T-cell (primary cell): ENCODE measurements at regions not wholly inside any gene's neighbourhood (a gene's known extent, or its start where the extent isn't known, plus 50 kb on each side); places are given as distances from the start of the nearest gene placed in this dataset.

Experiments used
- ATAC-seq, 4 experiments: fragments of 200-7000 bp in 3 of 4; fragments of 150-1000 bp in 1 of 4; cut with Tn5 transposase; replicated peaks in 1 of 4; 1 replicate in 3 of 4; 2 replicates in 1 of 4; pipeline ENCODE4 v1.10.0; 2021; ENCODE audit warnings: moderate library complexity in 3 of 4, mild to moderate bottlenecking in 2 of 4, moderate number of reproducible peaks in 1 of 4
- CTCF ChIA-PET, 2 donors: fragments of 300-600 bp; sonication (Branson Sonifier 250); formaldehyde crosslinking; loops; one replicate each; lab custom pipeline; 2022; ENCODE audit warnings: antibody characterized with exemption in 2 of 2; lab: Charles Lee
- POLR2A ChIA-PET, 2 donors: fragments of 300-600 bp; sonication (Branson Sonifier 250); formaldehyde crosslinking; loops; one replicate each; lab custom pipeline; 2022; ENCODE audit warnings: antibody characterized with exemption in 2 of 2; lab: Charles Lee
- DNase-seq, 35 experiments: peaks; one replicate each; pipeline versions ENCODE4 v3.0.0 to v3.0.0-alpha.2; 2013 to 2023
- H3K27ac ChIP-seq: one replicate; pipeline ENCODE4 v1.5.1; 2013; ENCODE audit warnings: low read length
- H3K27me3 ChIP-seq, 2 experiments: replicated peaks in 1 of 2; 1 replicate in 1 of 2; 2 replicates in 1 of 2; pipeline versions ENCODE4 v1.6.1 to v1.7.0; 2013; ENCODE audit warnings: low read length in 1 of 2, mixed read lengths in 1 of 2; ENCODE audit not compliant: control insufficient read depth in 2 of 2, insufficient read depth in 2 of 2; ENCODE audit errors: extremely low read depth in 1 of 2
- H3K36me3 ChIP-seq, 2 donors: 1 replicate in 1 of 2; 2 replicates in 1 of 2; pipeline versions ENCODE4 v1.6.1 to v1.7.0; 2013; ENCODE audit warnings: low read length in 1 of 2; ENCODE audit not compliant: control insufficient read depth in 2 of 2, insufficient read depth in 1 of 2; ENCODE audit errors: extremely low read depth in 1 of 2
- H3K4me1 ChIP-seq, 2 experiments: 1 replicate in 1 of 2; 2 replicates in 1 of 2; pipeline versions ENCODE4 v1.6.1 to v1.7.0; 2013; ENCODE audit warnings: low read length in 2 of 2, mixed read lengths in 1 of 2; ENCODE audit not compliant: insufficient read depth in 2 of 2, control insufficient read depth in 1 of 2; ENCODE audit errors: extremely low read depth in 1 of 2
- H3K4me3 ChIP-seq, 2 donors: 1 replicate in 1 of 2; 2 replicates in 1 of 2; pipeline versions ENCODE4 v1.5.1 to v1.7.0; 2013; ENCODE audit warnings: mild to moderate bottlenecking in 2 of 2, low read length in 1 of 2, moderate library complexity in 1 of 2; ENCODE audit not compliant: control insufficient read depth in 1 of 2; ENCODE audit errors: extremely low read depth in 1 of 2
- H3K9me3 ChIP-seq: 2 replicates; pipeline ENCODE4 v1.7.0; 2013
- H3K27ac Mint-ChIP-seq, 2 donors: one replicate each; pipeline ENCODE4 v1.8.0; 2020 to 2021; ENCODE audit warnings: mild to moderate bottlenecking in 2 of 2, mixed read lengths in 2 of 2
- H3K27me3 Mint-ChIP-seq, 2 donors: one replicate each; pipeline ENCODE4 v1.8.0; 2021 to 2022; ENCODE audit warnings: mixed read lengths in 2 of 2
- H3K36me3 Mint-ChIP-seq: one replicate; pipeline ENCODE4 v1.8.0; 2021; ENCODE audit warnings: mixed read lengths
- H3K4me1 Mint-ChIP-seq, 3 donors: one replicate each; pipeline ENCODE4 v1.8.0; 2020 to 2022; ENCODE audit warnings: mixed read lengths in 3 of 3, mild to moderate bottlenecking in 1 of 3
- H3K4me3 Mint-ChIP-seq, 3 donors: one replicate each; pipeline ENCODE4 v1.8.0; 2020 to 2022; ENCODE audit warnings: mild to moderate bottlenecking in 3 of 3, mixed read lengths in 3 of 3, moderate library complexity in 3 of 3
- H3K9me3 Mint-ChIP-seq, 3 donors: one replicate each; pipeline ENCODE4 v1.8.0; 2020 to 2022; ENCODE audit warnings: mixed read lengths in 3 of 3
- WGBS: methylation state at CpG from one replicate; pipeline ENCODE4 v1.1.5; 2013; ENCODE audit warnings: missing lambda C conversion rate; ENCODE audit not compliant: insufficient coverage; 5-methylcytosine and 5-hydroxymethylcytosine counted together

GRCh38 chr2:234571620-234572407 is 74.9 kb upstream of the ARL4C start:
- Mint-ChIP-seq H3K4me1 (peaks cover 0 to 4% (median 0%) of the 10 kb centered on the region in 3 donors), H3K36me3 (no peaks in the 10 kb centered on the region), H3K9me3 (no peaks in the 10 kb centered on the region), H3K27me3 (peaks cover 42 to 49% of the 10 kb centered on the region in 2 donors), H3K4me3 (no peak overlapping the region), H3K27ac (no peak overlapping the region)
- POLR2A ChIA-PET = no interaction called here
- Histone ChIP-seq H3K9me3 (no peaks in the 10 kb centered on the region), H3K4me1 (no peaks in the 10 kb centered on the region), H3K36me3 (no peaks in the 10 kb centered on the region), H3K27ac (no peak overlapping the region), H3K27me3 (peaks cover 0 to 15% of the 10 kb centered on the region in 2 experiments), H3K4me3 (no peak overlapping the region)
- ATAC-seq = no peak
- CTCF ChIA-PET = interaction anchor here in 1 of 2 donors (1.1 kb wide), 1 partner anchor 26 kb away, joined by 3 read pairs; no protein-coding TSS in a partner anchor
- WGBS = no CpG with 5 or more reads among the region's 9 CpGs
- DNase-seq = no peak

DNA sequence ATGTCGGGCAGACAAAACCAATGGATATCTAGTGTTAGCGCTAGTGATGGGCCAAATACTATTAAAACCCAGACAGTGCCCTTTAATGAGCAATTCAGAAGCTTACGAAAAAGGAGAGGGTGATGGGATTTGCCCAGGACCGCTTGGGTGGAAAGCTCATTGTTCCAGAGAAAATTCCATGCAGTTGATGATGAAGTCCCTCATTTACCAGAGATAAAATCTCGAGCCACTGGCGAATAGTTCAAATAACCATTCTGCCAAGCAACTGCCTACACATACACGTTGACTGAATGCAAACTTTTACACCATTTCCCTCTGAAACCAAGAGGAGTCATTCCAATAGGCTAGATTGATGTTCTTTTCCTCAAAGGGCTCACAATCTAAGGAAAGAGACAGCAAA is 73.6 kb upstream of the ARL4C start:
- Mint-ChIP-seq H3K36me3 (no peaks in the 10 kb centered on the region), H3K27me3 (peaks cover 42 to 49% of the 10 kb centered on the region in 2 donors), H3K4me1 (peaks cover 0 to 4% (median 0%) of the 10 kb centered on the region in 3 donors), H3K4me3 (no peak overlapping the region), H3K27ac (no peak overlapping the region), H3K9me3 (no peaks in the 10 kb centered on the region)
- peaks cover 0 to 15% of the 10 kb centered on the region in 2 experiments for H3K27me3 ChIP-seq
- DNase-seq (no peak), ATAC-seq (no peak)
- no peak overlapping the region for H3K27ac ChIP-seq
- 57% methylated on average over 2 of the region's 7 CpGs for WGBS
- POLR2A ChIA-PET = no interaction called here
- no peaks in the 10 kb centered on the region for H3K36me3 ChIP-seq
- H3K9me3 ChIP-seq = no peaks in the 10 kb centered on the region
- no peaks in the 10 kb centered on the region for H3K4me1 ChIP-seq
- H3K4me3 ChIP-seq = no peak overlapping the region
- CTCF ChIA-PET = no interaction called here

- Mint-ChIP-seq H3K27me3 (peaks cover 42 to 49% of the 10 kb centered on the region in 2 donors), H3K9me3 (no peaks in the 10 kb centered on the region)
- H3K4me1 ChIP-seq = no peaks in the 10 kb centered on the region
These were observed 73.0 kb upstream of the ARL4C start for GRCh38 chr2:234569776-234570430.

DNA sequence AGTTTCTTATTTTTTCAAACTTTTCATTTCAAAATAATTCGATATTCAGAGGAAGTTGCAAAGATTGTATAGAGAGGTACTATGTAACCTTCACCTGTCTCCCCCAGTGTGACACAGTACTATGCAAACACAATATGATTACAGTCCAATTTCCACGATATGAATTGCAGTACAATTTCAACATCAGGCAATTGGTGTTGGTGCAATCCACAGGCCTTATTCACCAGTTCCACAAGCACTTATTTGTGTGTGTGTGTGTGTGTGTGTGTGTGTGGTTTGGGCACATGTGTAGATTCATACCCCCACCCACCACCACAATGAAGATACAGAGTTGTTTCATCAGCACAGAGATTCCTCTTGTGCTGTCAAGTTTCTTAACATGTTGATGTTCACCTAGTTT is 69.7 kb upstream of the ARL4C start:
- WGBS = no CpG with 5 or more reads among the region's 2 CpGs
- H3K27me3 Mint-ChIP-seq = peaks cover 23 to 32% of the 10 kb centered on the region in 2 donors

More at GRCh38 chr2:234569776-234570430, 73.0 kb upstream of the ARL4C start:
- no peak overlapping the region for H3K4me3 ChIP-seq
- H3K27ac ChIP-seq = no peak overlapping the region
- 59% methylated on average over 2 of the region's 3 CpGs for WGBS
- no peaks in the 10 kb centered on the region for H3K9me3 ChIP-seq
- Mint-ChIP-seq H3K36me3 (no peaks in the 10 kb centered on the region), H3K4me3 (no peak overlapping the region), H3K4me1 (peaks cover 0 to 6% (median 0%) of the 10 kb centered on the region in 3 donors), H3K27ac (no peak overlapping the region)
- ATAC-seq (no peak), DNase-seq (no peak)
- ChIA-PET CTCF (no interaction called here), POLR2A (no interaction called here)
- peaks cover 0 to 15% of the 10 kb centered on the region in 2 experiments for H3K27me3 ChIP-seq
- H3K36me3 ChIP-seq = no peaks in the 10 kb centered on the region

GRCh38 chr2:234565842-234566619 is 69.2 kb upstream of the ARL4C start:
- peaks cover 0 to 2% (median 0%) of the 10 kb centered on the region in 3 donors for H3K4me1 Mint-ChIP-seq

More for the DNA sequence above, 69.7 kb upstream of the ARL4C start:
- Mint-ChIP-seq H3K36me3 (no peaks in the 10 kb centered on the region), H3K4me3 (no peak overlapping the region), H3K27ac (no peak overlapping the region), H3K4me1 (peaks cover 0 to 2% (median 0%) of the 10 kb centered on the region in 3 donors), H3K9me3 (peaks cover 0 to 2% (median under 1%) of the 10 kb centered on the region in 3 donors)
- Histone ChIP-seq H3K4me1 (no peaks in the 10 kb centered on the region), H3K9me3 (no peaks in the 10 kb centered on the region), H3K27ac (no peak overlapping the region), H3K4me3 (no peak overlapping the region), H3K36me3 (no peaks in the 10 kb centered on the region), H3K27me3 (peaks cover 0 to 8% of the 10 kb centered on the region in 2 experiments)
- CTCF ChIA-PET = no interaction called here
- no peak for DNase-seq
- POLR2A ChIA-PET = interaction anchor here in 1 of 2 donors (0.6 kb wide), 1 partner anchor 1435 kb away, joined by 3 read pairs; no protein-coding TSS in a partner anchor
- no peak for ATAC-seq

More at GRCh38 chr2:234565842-234566619, 69.2 kb upstream of the ARL4C start:
- Mint-ChIP-seq H3K27ac (no peak overlapping the region), H3K9me3 (peaks cover 0 to 6% (median 5%) of the 10 kb centered on the region in 3 donors), H3K4me3 (no peak overlapping the region), H3K27me3 (peaks cover 19 to 34% of the 10 kb centered on the region in 2 donors), H3K36me3 (no peaks in the 10 kb centered on the region)
- ATAC-seq (no peak), DNase-seq (no peak)
- H3K27ac ChIP-seq = no peak overlapping the region
- no peaks in the 10 kb centered on the region for H3K9me3 ChIP-seq
- ChIA-PET CTCF (interaction anchor here (0.6 to 0.7 kb wide), 2 partner anchors 1112 to 1182 kb away, joined by 3 to 4 read pairs; no protein-coding TSS in a partner anchor), POLR2A (interaction anchor here in 1 of 2 donors (0.6 kb wide), 1 partner anchor 1434 kb away, joined by 3 read pairs; no protein-coding TSS in a partner anchor)
- 66% methylated on average over 6 of the region's 10 CpGs for WGBS
- no peaks in the 10 kb centered on the region for H3K4me1 ChIP-seq
- H3K4me3 ChIP-seq = no peak overlapping the region
- peaks cover 0 to 8% of the 10 kb centered on the region in 2 experiments for H3K27me3 ChIP-seq
- H3K36me3 ChIP-seq = no peaks in the 10 kb centered on the region
